HG02588 (cell line): ENCODE measurements at regions not wholly inside any gene's neighbourhood (a gene's known extent, or its start where the extent isn't known, plus 50 kb on each side); places are given as distances from the start of the nearest gene placed in this dataset.

ENCODE experiments used
- ATAC-seq: cut with Tn5 transposase; IDR thresholded peaks from one replicate; pipeline ENCODE4 v1.9.1; 2021; ENCODE audit warnings: mild to moderate bottlenecking, moderate library complexity; ENCODE audit not compliant: unreplicated experiment

DNA sequence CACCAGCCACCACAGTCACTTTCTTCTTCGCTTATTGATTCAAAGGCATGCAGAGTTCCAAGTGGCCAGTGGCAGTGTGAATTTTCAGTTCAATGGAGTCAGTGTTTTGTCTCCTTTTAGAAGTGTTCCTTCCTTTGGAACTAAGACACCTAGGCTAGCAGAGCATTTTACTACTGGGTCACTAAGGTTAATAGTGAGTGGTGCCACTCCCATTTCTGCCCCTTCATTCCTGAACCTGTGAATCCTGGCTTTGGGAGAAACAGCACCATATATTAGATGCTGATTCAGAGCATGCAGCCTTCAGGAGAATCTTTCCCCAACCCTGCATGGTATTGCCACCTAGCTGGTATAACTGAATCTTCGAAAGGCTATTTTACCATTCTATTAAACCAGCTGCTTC lies 312.7 kb downstream of the HRH4 start:
- no peak for ATAC-seq

DNA sequence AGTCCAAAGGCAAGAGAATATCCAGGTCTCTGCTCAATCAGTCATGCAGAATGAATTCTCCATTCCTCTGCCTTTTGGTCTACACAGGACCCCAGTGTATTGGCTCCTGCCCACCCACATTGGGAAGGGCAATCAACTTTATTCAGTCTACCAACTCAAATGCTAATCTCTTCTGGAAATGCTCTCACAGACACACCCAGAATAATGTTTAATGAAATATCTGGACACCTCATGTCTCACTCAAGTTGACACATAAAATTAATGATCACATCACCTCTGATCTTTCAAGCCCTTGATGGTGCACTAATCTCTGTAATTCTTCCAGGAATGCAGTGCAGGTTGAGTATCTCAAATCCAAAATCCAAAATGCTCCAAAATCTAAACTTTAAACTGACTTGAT lies 315.6 kb downstream of the HRH4 start:
- no peak for ATAC-seq

GRCh38 chr18:24778810-24779418 lies 318.5 kb downstream of the HRH4 start:
- ATAC-seq: no peak

DNA sequence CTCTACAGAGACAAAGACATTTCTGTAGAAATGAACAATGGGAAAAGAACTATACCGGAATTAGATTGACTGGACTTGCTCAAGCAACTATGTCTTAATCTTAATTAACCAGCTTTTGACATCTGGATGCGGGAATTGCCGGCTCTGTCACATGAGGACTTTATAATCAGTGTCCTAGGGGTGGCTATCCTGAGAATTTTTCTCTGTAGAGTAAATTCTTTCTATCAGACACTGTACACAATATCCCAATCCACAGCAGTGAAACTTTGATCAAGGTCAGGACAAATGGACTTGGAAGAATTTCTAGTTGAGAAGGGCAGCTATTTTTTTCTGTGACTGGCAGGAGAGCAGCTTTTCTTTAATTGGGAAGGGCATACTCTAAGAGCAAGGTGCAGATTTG lies 322.1 kb downstream of the HRH4 start:
- no peak for ATAC-seq

DNA sequence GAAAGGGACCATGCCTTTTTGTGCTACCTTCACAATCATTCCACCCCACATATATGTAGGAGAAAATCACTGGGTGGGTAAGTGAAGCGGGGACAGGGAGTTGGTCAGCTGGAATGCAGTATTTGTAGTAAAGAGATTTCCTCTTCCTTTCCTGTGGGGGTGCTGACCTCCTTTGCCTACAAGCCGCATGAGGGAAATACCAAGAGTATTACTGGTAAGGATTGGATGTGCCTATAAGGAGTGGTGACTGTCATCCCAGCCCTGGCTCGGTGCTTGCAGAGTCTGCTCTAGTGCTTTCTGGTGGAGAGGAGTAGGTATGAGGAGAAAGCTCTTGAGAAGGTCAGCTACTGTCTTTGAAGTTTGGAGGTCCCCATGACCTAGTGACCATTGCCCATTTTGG lies 324.6 kb downstream of the HRH4 start:
- no peak for ATAC-seq

DNA sequence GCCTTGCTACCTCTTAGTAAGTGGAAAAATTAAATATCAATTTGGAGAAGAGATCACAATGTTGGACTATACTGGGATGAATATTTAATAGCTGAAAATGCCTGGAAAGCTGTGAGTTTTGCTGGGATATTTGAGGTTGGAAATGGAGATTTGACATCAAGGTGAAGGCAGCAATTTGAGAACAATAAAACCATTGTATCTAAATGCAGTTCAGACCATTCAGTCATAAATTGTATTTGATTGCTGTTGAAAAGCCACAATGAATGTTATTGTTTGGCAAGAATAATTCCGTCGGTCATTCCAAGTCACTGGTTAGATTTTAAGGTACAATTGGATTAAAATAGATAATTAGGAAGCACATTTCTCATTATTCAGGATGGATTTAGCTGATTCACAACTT lies 325.6 kb downstream of the HRH4 start:
- ATAC-seq: no peak

GRCh38 chr18:24790347-24790746 lies 329.9 kb downstream of the HRH4 start:
- ATAC-seq: no peak

- no peak for ATAC-seq
Observed at GRCh38 chr18:24791751-24792545, 331.5 kb downstream of the HRH4 start.

DNA sequence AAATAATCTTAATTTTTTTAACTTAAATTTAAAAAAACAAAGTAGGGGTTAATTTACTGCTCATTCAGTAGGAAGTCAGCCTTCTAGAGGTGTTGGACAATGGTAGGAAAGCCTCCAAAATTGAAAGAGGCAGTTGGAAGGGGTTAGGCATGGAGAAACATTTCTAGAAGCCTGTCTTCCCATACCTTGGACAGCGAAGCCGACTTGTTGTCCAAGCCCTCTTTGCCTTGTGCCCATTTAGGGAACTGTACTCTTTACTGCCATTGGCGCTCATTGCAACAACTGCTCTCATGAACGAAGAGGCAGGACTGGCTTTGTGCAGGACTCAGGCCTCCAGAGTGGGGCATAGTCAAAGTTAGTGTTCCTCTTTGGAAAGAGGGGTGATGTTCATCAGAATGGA lies 333.3 kb downstream of the HRH4 start:
- no peak for ATAC-seq

GRCh38 chr18:24795129-24795528 lies 334.7 kb downstream of the HRH4 start:
- no peak for ATAC-seq

DNA sequence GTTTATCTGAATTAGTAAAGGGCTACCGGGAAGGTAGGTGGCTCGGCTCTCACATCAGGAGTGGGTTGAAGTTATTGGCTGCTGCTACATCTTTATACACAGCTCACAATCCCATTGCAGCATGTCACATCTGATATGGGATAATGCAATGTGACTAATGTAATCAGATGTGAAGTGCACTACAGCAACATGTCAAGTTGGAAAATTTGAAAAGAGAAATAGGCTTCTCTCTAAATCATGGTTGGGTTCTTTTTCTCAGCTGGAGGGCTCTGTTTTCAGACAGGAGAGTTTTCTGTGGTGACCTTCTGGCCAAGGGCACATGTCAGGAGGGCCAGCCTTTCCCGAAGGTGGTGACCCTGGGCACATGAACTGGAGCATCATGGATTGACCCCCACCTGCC lies 337.5 kb downstream of the HRH4 start:
- no peak for ATAC-seq

DNA sequence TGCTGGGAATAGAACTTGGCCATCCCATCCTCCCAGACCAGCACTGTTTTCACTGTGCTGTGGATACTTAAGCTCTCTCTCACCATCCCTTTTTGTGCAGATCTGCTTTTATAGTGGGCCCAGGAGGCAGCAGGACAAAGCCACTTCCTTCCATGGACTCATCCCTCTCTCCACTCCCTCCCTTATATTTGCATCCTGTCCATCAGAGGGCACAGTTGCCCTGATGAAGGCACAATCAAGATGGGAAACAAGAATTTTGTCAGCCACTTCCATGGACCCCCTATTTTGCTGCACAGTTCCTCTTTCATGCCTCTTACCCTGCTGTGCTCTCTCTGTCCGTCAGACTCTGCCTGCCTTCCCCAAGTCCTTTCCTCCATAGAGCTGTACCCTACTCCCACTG lies 338.7 kb downstream of the HRH4 start:
- no peak for ATAC-seq

DNA sequence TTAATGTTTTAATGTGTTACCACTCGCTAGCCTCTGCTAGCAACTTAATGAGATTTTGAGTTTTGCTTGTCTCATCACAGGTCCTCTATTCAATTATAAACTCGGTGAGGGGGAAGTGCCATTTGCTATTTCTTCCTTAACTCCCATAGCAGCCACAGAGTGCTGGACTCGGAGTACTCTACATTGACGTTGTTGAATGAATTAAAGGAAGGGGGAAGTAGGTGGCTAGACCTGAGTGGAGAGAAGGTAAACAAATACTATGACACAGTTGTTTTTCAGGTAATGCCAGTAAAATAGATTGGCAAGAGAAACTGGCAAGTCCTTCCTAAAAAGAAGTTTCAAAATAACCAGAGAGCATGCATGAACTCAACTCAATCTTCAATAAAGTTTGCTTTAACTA lies 339.3 kb downstream of the HRH4 start:
- ATAC-seq: no peak

GRCh38 chr18:24801001-24801400 lies 340.6 kb downstream of the HRH4 start:
- ATAC-seq: no peak

DNA sequence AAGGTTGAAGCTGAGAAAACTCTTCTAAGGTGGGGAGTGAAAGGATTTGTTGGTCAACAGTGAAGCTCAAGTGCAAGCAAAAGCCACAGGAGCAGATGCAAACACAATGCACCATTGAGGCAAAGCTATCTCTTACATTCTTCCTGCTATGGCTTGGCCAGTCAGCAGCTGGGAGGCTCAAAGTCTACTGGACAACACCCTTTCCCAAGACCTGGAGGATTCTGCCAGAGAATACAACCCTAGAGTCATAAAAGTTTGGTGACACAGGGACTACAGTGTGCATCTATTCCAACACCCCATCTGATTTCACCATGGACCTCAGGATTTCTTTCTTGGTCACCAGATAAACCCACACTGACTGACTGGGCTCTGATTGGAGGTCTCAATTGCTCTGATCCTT lies 342.0 kb downstream of the HRH4 start:
- no peak for ATAC-seq

DNA sequence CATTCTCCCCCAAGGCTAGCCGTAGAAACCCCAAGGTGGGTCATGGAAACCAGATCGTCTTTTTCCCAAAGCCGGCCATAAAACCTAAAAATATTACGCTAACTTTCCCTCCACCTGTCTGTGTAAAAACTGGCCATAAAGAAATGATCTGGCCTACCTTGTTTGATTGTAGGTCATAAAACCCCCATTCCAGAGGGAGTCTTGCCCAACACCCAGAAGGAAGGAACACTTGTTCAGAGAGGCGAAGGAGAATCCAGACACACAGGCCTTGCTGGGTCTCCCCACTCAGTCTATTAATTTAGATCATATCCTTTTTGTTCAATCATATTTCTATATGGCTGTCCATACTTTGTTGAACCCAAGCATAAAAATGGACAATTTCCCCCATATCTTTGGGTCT lies 344.7 kb downstream of the HRH4 start:
- ATAC-seq: no peak

DNA sequence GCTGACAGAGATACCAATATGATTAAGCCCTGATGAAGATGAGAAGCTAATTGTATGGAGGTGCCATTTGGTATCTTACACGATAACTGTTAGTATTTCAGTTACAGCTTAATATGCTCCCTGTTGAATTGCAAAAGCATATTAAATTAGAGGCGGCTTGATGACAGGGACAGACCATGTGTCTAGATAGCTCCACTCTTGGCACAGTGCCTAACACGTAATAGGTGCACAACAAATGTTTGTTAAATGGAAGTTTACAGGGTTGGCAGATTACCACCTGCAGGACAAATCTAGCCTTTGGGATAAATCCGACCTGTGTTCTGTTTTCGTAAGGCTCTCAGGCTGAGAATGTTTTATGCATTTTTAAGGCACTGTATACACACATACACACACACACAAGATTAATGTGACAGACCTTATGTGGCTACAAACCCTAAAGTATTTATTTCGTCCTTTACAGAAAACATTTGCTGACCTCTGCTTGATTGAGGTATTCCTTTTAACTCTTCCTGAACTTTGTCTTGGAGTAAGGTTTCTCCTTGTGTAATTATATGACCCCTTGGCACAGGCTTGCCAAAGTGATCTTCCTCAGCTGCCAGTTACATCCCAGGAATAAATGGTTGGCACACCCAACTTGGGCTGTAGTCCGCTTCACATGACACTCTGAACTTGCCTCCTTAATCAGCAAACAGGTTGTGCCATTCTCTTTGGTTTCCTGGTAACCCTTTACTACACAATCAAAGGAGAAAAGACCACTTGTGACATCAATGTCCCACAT lies 348.9 kb downstream of the HRH4 start:
- ATAC-seq: no peak

GRCh38 chr18:24810561-24811305 lies 350.3 kb downstream of the HRH4 start:
- no peak for ATAC-seq

DNA sequence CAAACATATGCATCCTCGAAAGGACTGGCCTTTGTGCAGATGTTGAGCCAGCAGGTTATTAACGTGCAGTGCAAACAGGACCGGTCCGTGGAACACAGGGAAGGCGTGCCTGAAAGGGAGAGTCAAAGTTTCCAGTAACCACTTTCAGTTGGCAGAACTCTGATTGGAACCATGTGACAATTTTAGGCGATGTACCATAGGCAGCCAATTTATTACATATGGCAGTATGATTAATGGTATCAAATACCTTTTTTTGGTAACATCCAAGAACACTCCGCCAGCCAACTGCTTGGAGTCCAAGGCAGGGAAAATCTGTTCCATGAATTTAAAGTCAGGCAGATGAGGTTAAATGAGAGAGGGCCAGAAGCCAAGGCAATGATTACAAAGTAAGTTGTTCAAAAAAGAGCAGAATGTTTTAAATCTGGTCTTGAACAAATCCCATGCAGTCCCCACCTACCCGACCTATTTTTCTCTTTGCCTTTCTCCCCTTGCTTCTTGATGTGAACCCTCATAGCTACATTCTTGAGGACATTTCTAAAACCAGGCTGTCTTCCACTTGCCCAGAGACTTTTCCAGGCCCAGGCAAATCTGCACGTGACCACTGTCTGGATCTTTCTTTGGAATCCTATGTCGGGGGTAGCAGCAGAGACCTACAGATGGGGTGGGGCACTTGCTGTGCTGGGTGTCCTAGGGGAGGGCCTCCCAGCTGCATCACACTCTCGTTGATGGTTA lies 351.7 kb downstream of the HRH4 start:
- ATAC-seq: no peak

DNA sequence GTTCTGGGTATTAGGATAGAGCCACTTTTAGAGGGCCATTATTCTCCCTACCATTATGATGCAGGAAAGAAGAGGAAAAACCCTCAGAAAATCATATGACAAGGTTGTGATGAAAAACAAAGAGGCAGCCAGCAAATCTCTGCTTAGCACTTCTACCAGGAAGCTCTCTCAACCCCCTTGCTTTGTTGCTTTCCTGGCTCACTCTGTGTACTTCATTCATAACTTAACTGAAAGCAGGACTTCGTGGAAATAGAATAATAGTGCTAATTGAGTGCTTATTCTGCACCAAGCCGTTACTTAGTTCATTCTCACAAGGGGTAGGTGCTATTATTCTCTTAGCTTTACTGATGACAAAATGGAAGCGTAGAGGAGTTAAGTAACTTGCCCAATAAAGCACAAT lies 354.1 kb downstream of the HRH4 start:
- ATAC-seq: no peak

GRCh38 chr18:24817150-24817549 lies 356.7 kb downstream of the HRH4 start:
- ATAC-seq: no peak
